GM19328 (cell line): ENCODE measurements at regions not wholly inside any gene's neighbourhood (a gene's known extent, or its start where the extent isn't known, plus 50 kb on each side); places are given as distances from the start of the nearest gene placed in this dataset.

ENCODE experiments used
- ATAC-seq: cut with Tn5 transposase; IDR thresholded peaks from one replicate; pipeline ENCODE4 v1.9.1; 2021; ENCODE audit warnings: mild to moderate bottlenecking, moderate library complexity; ENCODE audit not compliant: unreplicated experiment

DNA sequence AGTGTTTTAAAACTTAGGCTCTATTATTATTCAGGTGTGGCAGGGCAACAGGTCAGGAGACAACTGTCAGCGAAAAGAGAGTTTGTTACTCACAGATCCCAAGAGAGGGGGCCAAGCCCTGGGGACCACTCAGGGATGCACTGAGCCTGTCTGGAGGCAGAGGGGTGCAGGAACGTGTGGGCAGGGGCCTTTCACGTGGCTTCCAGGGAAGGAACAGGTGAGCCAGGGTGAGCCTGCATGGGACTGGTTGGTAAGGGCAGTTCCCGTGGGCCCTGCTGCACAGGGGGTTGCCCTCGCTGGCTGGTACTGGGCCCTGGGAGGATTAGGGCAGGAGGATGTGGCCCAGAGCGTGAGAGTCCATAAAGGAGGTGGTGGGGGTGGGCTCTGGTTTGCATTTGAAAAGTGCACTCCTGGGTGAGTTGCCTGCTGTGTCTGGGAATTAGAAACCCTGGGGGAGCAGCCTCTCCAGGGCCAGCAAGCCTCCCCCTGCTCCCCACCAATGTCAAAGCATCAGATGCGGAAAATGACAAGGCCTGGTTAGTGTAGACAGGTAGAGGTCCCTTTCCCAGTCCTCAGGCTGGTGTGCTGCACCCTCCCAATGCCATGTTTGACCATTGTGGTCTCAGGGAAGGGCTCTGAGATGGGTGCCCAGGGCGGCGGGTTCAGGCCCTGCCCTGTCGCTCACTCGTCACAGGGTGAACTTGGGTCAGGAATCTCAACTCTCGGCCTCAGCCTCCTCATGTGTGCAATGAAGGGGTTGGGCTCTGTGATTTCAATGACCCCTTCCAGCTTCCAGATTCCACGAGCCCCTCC is 127.4 kb upstream of the RPS6KA2 start:
- no peak for ATAC-seq

DNA sequence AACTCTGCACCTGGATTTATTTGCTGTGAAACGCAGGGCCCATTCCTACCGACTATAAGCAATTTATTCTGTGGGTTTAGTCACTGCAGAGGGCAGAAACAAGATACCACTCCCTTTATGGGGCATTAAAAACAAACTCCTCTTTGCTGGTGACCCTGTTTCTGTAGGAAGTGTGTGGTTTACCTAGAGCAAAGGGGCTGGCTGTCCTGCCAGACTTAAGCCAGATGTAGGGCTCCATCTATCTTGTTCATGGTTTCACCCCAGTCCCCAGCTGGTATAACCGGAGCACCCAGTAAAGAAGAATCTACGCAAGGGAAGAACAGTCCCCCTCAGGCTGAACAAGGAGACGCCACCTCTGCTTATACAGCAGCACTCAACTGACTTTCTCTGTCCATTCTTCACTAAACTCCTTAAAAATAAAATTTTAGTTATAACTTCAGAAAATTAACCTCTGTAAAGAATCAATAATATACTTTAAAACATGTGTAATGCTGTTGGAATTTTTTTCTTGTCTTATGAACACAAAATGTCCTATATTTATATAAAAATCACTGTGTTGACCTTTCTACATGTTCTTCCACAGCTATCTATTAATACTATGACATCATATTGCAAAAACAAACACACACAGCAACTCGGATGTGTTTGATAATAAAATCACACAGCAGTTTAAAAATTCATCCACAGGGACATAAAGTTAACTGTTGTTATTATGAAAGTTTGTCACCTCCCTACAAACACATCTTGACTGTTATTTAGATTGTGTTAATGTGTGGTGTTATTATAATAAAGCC is 126.1 kb upstream of the RPS6KA2 start:
- no peak for ATAC-seq

DNA sequence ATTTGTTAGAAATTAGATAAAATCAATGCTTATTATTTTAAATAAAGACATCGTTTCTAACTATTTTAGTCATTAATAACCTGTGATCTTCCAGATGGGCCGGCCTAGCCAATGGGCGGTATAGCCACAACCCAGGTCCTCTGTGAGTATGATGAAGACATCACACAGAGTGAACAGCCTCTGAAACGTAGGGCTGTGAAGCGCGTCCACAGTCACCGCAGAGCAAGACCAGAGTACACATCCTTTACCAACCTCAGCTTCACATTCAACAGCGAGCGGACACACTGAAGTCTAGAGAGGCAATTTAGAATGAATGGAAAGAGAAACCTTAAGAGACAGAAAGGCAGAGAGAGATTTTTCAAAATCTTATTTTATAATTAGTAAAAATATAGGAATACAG is 125.0 kb upstream of the RPS6KA2 start:
- ATAC-seq, result peak; percentile 75

DNA sequence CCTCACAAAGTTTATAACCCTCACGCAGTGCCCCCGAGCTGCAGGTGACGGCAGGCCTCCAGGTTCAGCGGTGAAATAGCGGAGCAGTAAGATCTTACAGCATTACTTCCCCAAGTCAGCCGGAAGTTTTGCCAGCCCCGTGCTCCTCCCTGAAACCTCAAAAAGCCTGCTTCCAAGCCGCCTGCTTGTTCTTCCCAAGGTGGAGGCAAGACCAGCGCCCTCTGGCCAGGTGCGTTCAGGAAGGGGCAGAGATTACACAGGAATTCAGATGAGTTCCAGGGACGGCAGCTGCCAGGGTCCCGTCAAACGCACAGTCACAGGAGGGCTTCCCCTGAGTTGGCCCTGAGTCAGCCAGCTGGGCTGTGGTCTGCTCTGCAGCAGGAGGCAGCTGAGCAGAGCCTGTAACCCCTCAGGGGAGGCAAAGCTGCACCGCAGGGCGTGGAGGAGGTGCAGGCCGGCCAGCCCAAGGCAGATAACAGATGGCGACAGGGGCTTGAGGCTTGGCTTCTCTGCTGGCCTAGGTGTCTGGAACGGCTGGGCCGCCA is 124.1 kb upstream of the RPS6KA2 start:
- peak; percentile 67 for ATAC-seq

DNA sequence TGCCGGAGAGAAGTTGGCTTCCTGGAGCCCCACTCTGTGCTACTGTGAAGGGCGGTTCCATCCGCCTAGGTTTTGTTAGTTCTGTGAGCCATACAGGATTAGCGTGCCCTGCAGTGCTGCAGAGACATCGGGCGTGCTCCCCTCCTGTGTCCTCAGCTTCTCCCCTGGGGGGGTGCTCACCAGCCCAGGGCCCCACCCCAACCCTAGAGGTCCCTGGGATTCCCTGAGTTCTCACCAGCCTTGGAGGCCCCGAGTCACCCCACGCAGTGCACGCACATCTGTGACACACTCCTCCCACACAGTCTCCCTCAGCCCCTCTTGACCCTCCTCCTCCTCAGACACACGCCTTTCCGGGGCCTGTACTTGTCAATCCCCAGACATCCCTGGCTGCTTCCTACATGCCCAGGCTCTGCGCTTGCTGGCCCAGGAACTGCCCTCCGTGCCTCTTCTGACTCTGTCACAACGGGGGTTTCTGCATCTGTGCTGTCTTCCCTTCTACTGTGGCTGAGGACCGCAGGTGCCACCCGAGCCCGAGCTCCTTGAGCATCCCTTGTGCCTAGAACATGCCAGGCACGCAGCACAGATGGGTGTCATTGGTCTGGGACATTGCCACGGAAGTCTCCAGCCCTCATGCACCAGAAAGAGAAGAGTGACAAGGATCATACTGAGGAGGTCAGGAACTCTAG is 123.2 kb upstream of the RPS6KA2 start:
- no peak for ATAC-seq

DNA sequence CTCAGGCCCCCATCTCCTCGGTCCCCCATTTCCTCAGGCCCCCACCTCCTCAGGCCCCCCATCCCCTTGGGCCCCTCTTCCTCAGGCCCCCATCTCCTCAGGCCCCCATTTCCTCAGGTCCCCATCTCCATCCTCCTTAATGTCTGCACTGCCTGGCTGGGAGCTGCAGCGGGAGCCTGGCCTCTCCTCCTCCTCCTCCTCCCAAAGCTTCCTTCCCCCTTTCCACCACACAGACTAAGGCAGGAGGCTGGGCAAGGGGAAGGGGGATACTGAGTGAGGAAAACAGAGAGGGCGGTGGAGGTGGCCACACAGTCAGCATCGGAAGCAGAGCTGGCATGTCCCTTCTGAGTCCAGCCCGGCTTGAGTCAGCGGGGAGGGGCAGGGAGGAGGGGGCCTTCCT is 122.6 kb upstream of the RPS6KA2 start:
- no peak for ATAC-seq

DNA sequence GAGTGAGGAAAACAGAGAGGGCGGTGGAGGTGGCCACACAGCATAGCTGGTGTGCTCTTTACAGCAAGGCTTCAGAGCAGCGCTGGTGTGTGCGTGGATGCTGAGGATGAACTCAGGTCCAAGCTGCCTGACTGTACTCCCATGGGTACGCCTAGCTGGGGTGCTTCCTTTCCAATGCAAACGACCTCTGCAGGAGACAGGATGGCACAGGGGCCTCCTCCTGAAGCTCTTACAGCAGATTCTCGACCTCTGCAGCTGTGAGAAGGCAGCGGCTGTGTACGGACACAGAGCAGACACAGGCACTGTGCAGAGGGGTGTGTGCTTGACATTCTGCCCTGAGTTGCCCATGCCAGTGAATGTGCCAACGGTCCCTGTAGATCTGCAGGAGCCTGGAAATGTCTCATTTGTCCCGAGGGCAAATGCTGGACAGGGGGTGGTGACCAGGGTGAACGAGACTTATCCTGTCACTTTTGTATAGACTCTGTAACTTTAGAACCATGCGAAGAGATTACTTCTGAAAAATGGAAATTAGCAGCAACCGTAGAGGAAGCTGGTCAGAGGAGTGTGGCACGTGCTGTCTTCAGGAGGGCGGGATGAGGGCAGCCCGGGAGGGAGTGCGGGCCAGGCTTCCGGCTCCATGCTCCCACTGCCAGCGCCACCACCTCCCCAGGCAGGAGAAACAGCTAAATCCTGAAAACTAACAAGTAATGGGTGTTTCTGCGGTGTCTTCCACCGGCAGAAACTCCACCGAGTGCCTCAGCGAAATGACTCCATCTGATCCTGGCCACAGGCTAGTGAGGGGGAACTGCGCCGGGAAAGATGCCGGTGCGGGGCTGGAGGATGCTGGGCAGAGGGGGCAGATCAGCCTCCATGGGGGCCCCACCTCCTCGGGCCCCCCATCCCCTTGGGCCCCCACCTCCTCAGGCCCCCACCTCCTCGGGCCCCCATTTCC is 120.9 kb upstream of the RPS6KA2 start:
- no peak for ATAC-seq

DNA sequence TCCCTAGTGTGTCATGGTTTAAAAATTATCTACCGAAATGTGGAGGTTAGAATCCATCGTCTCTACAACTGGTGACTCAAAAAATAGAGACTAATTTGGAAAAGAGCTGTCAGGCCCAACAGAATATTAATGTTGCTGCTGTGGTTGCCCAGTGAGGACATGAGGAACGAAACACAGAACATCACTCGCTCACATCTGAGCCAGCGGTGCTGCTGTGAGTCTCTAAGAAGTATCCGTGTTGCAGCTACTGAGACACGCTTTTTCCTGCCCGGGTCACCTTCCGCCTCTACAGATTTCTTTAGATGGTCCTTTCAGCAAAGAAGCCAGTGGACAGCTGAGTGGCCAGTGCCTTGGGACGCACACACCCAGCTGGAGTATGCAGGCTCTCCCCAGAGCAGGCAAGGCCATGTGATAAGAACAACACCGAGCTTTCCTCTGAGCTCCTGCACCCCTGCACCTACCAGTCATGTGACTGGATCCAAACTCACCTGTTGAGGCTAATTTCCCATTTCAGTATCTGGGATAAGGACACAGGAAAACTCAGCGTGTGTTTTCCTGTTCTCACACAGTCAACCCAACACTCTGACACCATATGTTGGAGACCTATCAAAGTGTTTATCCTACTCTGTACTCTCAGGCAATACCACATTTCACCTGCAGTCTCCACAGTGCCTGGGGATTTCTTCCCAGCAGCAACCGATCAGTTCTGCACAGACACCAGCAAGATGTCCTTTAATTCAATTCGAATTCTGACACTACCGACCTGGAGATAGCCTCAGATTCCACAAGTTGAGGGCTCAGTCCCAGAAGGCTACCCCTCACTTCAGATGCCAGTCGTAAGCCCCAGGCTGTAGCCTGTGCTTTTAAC is 119.0 kb upstream of the RPS6KA2 start:
- no peak for ATAC-seq

DNA sequence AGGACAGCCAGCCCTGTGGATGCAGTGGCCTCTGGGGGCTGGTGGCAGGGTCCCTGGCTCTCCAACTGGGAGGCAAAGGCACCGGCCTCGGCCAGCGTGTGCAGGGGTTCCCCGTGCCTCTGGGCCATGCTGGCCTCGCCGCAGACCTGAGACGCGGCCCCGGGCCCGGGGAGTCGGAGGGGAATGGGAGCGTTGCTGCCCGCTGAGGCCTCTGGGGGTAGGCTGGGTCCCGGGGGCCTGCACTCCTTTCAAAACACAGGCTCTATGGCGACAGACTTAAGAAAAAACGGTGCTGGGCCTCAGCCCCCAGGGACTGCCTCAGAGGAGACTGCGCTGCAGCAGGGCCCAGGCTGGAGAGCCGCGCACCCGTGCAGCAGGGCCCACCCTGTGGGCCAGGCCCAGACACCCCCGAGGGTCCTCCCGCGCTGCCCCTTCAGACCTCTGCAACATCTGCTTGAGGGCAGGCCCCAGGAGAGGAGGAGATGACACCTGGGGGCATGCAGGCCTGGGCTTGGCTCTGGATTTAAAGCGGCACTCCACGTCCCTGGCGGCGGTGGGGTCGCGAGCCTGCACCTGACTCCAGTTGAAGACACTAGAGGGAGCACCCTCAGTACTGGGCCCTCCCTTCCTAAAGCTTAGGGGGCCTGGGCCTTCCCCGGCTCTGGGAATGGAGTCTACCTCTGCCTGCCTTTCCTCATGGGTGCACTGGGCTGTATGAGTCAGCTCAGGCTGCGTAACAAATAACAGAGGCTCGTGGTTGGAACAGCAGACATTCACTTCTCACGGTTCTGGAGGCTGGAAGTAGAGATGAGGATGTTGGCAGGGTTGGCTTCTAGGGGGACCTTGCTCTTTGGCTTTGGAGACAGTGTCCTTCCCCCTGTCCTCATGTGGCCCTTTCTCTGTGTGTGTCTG is 117.4 kb upstream of the RPS6KA2 start:
- no peak for ATAC-seq

DNA sequence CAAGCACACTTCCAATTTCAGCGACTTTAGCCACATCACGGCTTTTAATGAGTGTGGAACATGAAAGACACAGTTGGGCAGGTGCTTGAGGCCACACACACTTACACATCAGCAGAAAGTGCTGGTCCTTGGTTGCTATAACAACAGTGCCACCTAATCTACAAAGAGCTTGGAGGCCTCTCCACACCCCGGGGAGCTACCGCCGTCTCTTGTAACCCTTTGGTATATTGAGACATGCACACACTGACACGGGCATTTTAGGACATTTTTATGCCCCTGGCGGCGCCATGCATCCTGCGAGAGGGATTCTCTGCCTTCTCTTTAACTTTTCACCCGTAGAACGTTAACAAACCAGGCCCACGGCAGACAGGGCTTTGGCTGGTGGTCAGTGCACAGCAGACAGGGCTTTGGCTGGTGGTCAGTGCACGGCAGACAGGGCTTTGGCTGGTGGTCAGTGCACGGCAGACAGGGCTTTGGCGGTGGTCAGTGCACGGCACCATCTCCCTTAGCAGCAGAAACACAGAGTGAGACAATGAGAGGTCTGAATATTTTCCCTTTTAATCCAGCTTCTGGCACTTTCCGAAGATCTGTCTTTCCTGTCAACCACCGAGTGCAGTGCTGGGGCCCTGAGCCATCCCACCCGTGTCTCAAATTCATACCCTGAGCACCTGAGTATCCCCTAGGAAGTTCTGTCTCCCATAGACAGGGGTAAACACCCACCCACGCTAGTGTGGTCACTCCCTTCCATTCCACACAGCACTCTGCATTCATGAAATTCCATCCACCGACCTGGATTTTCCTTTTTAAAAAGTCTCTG is 116.6 kb upstream of the RPS6KA2 start:
- ATAC-seq, result no peak

DNA sequence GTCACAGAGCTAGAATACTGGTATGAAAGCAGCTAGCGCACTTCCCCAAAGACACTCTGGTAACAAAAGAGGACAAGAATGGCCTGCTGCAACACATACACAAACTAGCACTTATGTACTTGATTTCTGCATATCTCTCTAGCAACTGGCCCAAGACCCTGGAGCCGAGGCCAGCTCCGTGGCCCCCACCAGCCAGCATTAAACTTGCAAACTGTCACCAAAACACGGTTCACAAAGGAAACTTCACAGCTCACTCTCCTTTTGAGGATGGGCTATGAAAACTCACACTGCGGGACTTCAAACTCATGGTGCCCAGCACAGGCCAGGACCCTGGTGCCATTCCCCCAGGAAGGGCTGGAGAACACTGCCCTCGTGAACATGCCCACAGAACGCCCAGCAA is 115.9 kb upstream of the RPS6KA2 start:
- ATAC-seq, result no peak

DNA sequence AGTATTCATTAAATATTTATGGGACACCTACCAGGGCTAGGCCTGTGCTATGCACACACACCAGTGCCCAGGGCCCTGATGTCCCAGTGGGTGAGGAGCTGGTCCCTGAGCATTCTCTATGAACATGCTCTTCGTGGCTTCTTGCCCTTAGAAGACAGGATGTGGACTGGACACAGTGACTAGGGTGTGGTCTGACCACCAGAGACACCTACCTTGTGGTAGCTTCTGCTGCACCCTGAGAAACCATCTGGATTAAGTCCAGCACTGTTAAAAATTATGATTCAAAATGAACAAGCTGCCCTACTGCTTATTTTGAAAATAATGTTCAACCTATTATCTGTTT is 112.9 kb upstream of the RPS6KA2 start:
- ATAC-seq, result no peak

DNA sequence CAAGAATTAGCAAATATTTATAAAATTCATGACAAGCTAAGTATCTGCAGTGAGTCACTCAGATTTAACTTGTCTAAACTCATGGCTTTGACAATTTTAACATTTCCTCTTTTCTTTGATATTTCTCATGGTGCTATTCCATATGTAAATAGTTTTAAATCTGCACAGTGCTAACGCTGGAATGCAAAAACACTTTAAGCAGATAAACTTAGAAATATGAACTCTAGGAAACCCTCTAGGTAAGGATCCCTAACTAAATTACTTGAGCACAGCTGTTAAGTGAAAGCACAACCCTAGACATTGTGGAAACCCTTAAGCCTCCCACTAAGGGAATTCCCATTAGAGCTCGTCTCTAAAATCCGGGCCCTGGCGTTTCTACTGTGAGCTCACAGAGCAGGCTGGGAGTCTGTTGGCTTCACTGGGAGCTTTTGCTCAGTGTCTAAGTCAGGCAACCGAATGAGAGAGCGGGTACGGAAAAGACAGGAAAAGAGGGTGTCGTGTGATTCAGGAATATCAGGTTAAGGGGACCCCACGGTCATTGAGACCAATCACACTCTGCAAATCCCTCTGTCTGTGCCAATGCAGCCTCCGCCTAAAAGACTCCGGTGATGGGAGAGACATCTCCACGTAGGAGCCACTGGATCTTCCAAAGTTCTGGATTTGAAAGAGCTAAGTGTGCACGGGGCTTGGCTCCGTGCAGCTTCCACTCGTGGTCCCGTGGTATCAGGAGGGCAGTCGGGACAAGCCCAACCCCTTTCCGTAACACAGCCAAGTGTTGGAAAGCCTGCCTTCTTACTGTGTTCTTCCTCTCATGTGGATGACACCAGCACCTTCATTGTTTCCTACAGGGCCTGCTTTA is 112.3 kb upstream of the RPS6KA2 start:
- no peak for ATAC-seq

DNA sequence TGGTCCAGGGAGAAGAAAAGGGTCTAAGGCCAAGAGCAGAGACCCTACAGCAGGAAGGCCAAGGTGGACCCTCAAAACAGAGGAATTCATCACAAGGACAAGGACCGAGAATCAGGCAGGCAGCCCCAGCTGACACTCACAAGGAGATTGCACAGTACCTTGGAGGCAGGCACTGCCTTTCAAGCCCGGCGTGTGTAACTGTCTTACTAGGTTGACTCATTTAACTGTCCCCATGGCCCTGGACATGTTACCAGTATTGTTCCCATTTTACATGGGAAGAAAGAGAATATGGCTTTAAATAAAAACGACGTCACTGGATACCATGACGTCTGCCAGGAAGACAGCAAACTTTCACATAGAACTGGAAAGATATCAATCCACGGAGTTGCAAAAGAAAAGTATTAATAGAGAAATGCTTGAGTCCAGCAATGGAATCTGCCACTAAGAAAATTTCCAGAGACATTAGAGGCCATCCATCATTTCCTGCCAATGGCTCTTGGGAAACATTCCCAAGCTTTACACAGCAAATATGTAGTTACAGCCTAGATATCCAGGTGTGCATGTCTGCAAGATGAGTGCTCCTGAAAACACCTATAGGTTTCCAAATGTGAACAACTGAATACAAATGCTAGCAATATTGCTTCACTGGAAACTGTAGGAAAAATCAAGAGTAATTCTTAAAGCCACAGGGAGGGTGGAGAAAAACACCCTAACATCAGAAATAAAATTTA is 111.5 kb upstream of the RPS6KA2 start:
- no peak for ATAC-seq

DNA sequence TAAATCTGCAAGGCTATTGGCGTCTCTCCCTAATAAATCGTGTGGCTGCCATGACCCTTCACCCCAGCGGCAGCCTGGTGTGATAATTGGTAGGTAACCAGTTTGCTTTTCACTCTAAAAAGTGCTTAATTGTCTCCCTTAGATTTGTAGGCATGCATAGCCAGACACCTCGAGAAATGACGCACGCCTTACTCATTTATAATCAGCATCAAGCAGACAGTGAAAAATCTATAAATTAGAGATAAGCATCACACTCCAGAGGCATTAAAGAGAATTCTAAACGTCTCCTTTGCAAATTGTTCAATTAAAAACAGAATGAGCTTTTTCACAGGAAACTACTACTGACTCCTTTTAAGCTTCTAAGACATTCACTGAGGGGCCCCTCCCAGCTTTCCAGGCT is 110.2 kb upstream of the RPS6KA2 start:
- no peak for ATAC-seq

DNA sequence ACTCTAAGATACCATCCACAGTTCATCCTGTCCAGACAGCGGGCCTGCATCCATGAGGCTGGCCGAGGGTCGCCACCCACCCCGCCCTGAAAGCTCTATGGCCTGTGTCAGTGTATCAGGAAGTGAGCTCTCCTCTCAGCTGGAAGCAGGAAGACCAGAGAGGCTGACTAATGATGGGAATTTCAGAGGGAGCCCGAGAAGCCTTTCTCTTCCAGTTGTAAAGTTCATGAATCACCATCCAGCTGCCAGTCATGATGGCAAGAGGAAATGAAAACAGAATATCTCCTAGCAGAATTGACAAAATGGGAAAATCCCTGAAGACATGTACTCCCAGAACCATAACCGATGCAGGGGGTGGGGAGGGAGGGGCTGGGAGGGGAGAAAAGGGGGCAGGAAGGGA is 109.6 kb upstream of the RPS6KA2 start:
- no peak for ATAC-seq
